IMR-90 (cell line): ENCODE measurements at regions not wholly inside any gene's neighbourhood (a gene's known extent, or its start where the extent isn't known, plus 50 kb on each side); places are given as distances from the start of the nearest gene placed in this dataset.

Experiments
- ATAC-seq: fragments of 200-7000 bp; cut with Tn5 transposase; 2 replicates; pipeline ENCODE4 v1.9.1; 2020; ENCODE audit warnings: low read depth, mild to moderate bottlenecking, moderate library complexity
- BruUV-seq: library from RNA; stranded (reverse); fragments of 400-500 nt; replicated peaks from 2 replicates; lab custom pipeline; 2021; lab: Mats Ljungman, UMichigan
- CTCF ChIA-PET: fragments of 300-600 bp; formaldehyde crosslinking; extraction: SDS; loops from one replicate; lab custom pipeline; 2021; ENCODE audit warnings: antibody characterized with exemption; lab: Yijun Ruan, JAX
- POLR2A ChIA-PET: fragments of 300-600 bp; sonication (Branson Sonifier 250); formaldehyde crosslinking; loops from one replicate; lab custom pipeline; 2022; ENCODE audit warnings: antibody characterized with exemption; ENCODE audit not compliant: unreplicated experiment; lab: Charles Lee
- DNase-seq: peaks from one replicate; pipeline ENCODE4 v3.0.0; 2013
- H2AFZ ChIP-seq: replicated peaks from 2 replicates; pipeline ENCODE3; 2013; ENCODE audit warnings: low read length, mild to moderate bottlenecking; ENCODE audit not compliant: poor library complexity
- H2AK5ac ChIP-seq: 2 replicates; pipeline ENCODE4 v1.6.1; 2013; ENCODE audit warnings: low read depth, low read length, inconsistent platforms
- H2AK9ac ChIP-seq: replicated peaks from 2 replicates; pipeline ENCODE3; 2013; ENCODE audit warnings: mild to moderate bottlenecking, low read depth, low read length, moderate library complexity; ENCODE audit not compliant: poor library complexity
- H2BK120ac ChIP-seq: 2 replicates; pipeline ENCODE4 v1.6.1; 2013; ENCODE audit warnings: low read depth, low read length, inconsistent platforms
- H2BK15ac ChIP-seq: 3 replicates; pipeline ENCODE4 v1.6.1; 2013; ENCODE audit warnings: low read depth, low read length, inconsistent platforms
- H2BK20ac ChIP-seq: 2 replicates; pipeline ENCODE4 v1.6.1; 2013; ENCODE audit warnings: low read depth, mild to moderate bottlenecking, inconsistent platforms, low read length, moderate library complexity
- H2BK5ac ChIP-seq: 2 replicates; pipeline ENCODE4 v1.6.1; 2013; ENCODE audit warnings: mild to moderate bottlenecking, low read depth, low read length, inconsistent platforms; ENCODE audit not compliant: poor library complexity, severe bottlenecking
- H3K14ac ChIP-seq: replicated peaks from 2 replicates; pipeline ENCODE4 v1.6.1; 2013; ENCODE audit warnings: low read depth, low read length, inconsistent platforms
- H3K18ac ChIP-seq: 2 replicates; pipeline ENCODE4 v1.6.1; 2013; ENCODE audit warnings: low read depth, low read length, control low read depth
- H3K23ac ChIP-seq: 2 replicates; pipeline ENCODE4 v1.6.1; 2013; ENCODE audit warnings: low read depth, low read length, inconsistent platforms
- H3K27ac ChIP-seq: 2 replicates; pipeline ENCODE4 v1.5.1; 2013; ENCODE audit warnings: mild to moderate bottlenecking, control low read depth, low read length; ENCODE audit not compliant: insufficient read depth
- H3K27me3 ChIP-seq: 2 replicates; pipeline ENCODE4 v1.6.1; 2013; ENCODE audit warnings: low read length; ENCODE audit not compliant: control insufficient read depth, insufficient read depth
- H3K36me3 ChIP-seq: 2 replicates; pipeline ENCODE4 v1.6.1; 2013; ENCODE audit warnings: low read length, mixed read lengths; ENCODE audit not compliant: control insufficient read depth, insufficient read depth
- H3K4ac ChIP-seq: 2 replicates; pipeline ENCODE4 v1.6.1; 2013; ENCODE audit warnings: low read depth, low read length, inconsistent platforms
- H3K4me1 ChIP-seq: 2 replicates; pipeline ENCODE4 v1.6.1; 2013; ENCODE audit warnings: low read length, mixed read lengths; ENCODE audit not compliant: control insufficient read depth, insufficient read depth
- H3K4me2 ChIP-seq: 2 replicates; pipeline ENCODE4 v1.6.1; 2013; ENCODE audit warnings: low read depth, mild to moderate bottlenecking, control low read depth, low read length, moderate library complexity
- H3K4me3 ChIP-seq: 2 replicates; pipeline ENCODE4 v1.5.1; 2013; ENCODE audit warnings: low read depth, mild to moderate bottlenecking, control low read depth, low read length, moderate library complexity; ENCODE audit not compliant: insufficient read depth
- H3K56ac ChIP-seq: 2 replicates; pipeline ENCODE4 v1.6.1; 2013; ENCODE audit warnings: low read length, inconsistent platforms; ENCODE audit not compliant: insufficient read depth; ENCODE audit errors: extremely low read depth
- H3K79me1 ChIP-seq, 2 experiments: 2 replicates each; pipeline ENCODE4 v1.6.1; 2013; ENCODE audit warnings: low read length in 2 of 2, inconsistent platforms in 1 of 2, low read depth in 1 of 2
- H3K9ac ChIP-seq: 2 replicates; pipeline ENCODE4 v1.6.1; 2013; ENCODE audit warnings: low read depth, low read length, control low read depth
- H3K9me1 ChIP-seq: 2 replicates; pipeline ENCODE4 v1.6.1; 2013; ENCODE audit warnings: low read length, inconsistent platforms; ENCODE audit not compliant: insufficient read depth
- H3K9me3 ChIP-seq: 2 replicates; pipeline ENCODE4 v1.6.1; 2013; ENCODE audit warnings: low read length; ENCODE audit not compliant: control insufficient read depth, insufficient read depth
- H4K20me1 ChIP-seq: 2 replicates; pipeline ENCODE4 v1.6.1; 2013; ENCODE audit warnings: low read length, inconsistent platforms; ENCODE audit not compliant: insufficient read depth
- H4K5ac ChIP-seq: 2 replicates; pipeline ENCODE4 v1.6.1; 2013; ENCODE audit warnings: mild to moderate bottlenecking, low read depth, low read length, control low read depth
- H4K8ac ChIP-seq, 2 experiments: 2 replicates each; pipeline ENCODE4 v1.6.1; 2013; ENCODE audit warnings: low read depth in 2 of 2, low read length in 2 of 2, control low read depth in 1 of 2, inconsistent platforms in 1 of 2
- H4K91ac ChIP-seq: 2 replicates; pipeline ENCODE4 v1.6.1; 2013; ENCODE audit warnings: low read depth, low read length, inconsistent platforms; ENCODE audit not compliant: insufficient read depth
- CTCF ChIP-seq: conservative IDR thresholded peaks from 2 replicates; pipeline ENCODE4 v1.5.1; 2012; ENCODE audit warnings: mild to moderate bottlenecking, low read depth, low read length, improper control_type of control experiment
- RAD21 ChIP-seq: IDR thresholded peaks from 2 replicates; pipeline ENCODE4 v1.6.1; 2012; ENCODE audit warnings: low read length, improper control_type of control experiment
- WGBS, 2 experiments: methylation state at CpG; one replicate each; pipeline versions ENCODE4 v1.1.5 to v1.1.7; 2013; ENCODE audit warnings: missing lambda C conversion rate in 2 of 2; ENCODE audit not compliant: insufficient read length in 1 of 2; ENCODE audit errors: extremely low coverage in 2 of 2; 5-methylcytosine and 5-hydroxymethylcytosine counted together
- dilution Hi-C: fragments of 300-500 bp; cut with HindIII; formaldehyde crosslinking; loops from one replicate; pipeline ENCODE4 v1.14.3; 2018; ENCODE audit warnings: low sequenced_read_pairs; ENCODE audit not compliant: unreplicated experiment
- in situ Hi-C: fragments of 300-500 bp; cut with MboI; formaldehyde crosslinking; loops from 3 replicates; pipeline ENCODE4 v1.14.3; 2019; ENCODE audit warnings: low sequenced_read_pairs, inconsistent platforms, mixed read lengths
- intact Hi-C: fragments of 100-400 bp; cut with micrococcal nuclease; formaldehyde crosslinking; loops from 2 replicates; pipeline ENCODE4 v1.10.0; 2022

- H2BK15ac ChIP-seq = no peak overlapping the region
- H4K5ac ChIP-seq = no peak overlapping the region
- H3K27ac ChIP-seq = no peak overlapping the region
- ChIA-PET POLR2A (no interaction called here), CTCF (no interaction called here)
- H3K4me2 ChIP-seq = no peak overlapping the region
- H3K4ac ChIP-seq = no peak overlapping the region
- H3K56ac ChIP-seq = no peak overlapping the region
- intact Hi-C loops = no loop called here
- no TSS peak for BruUV-seq
- H2AK9ac ChIP-seq = no peak overlapping the region
- H3K14ac ChIP-seq = no peak overlapping the region
- dilution Hi-C loops = no loop called here
- H4K91ac ChIP-seq = no peak overlapping the region
- no peaks in the 10 kb centered on the region for H3K36me3 ChIP-seq
- H2AK5ac ChIP-seq = no peak overlapping the region
- H3K9me1 ChIP-seq = no peaks in the 10 kb centered on the region
- no peak overlapping the region for H2AFZ ChIP-seq
- H3K27me3 ChIP-seq = no peaks in the 10 kb centered on the region
- DNase-seq = no peak
- no peaks in the 10 kb centered on the region for H3K4me1 ChIP-seq
- H3K9me3 ChIP-seq = peaks cover 28% of the 10 kb centered on the region
- no peak overlapping the region for H4K8ac ChIP-seq
- H4K20me1 ChIP-seq = no peaks in the 10 kb centered on the region
- no peak overlapping the region for H3K23ac ChIP-seq
- no peaks in the 10 kb centered on the region for H3K79me1 ChIP-seq
- no peak overlapping the region for H2BK5ac ChIP-seq
- H3K4me3 ChIP-seq = no peak overlapping the region
- no peak for TF ChIP-seq RAD21
- no peak for TF ChIP-seq CTCF
- H2BK120ac ChIP-seq = no peak overlapping the region
- H2BK20ac ChIP-seq = no peak overlapping the region
- ATAC-seq = no peak
- in situ Hi-C loops = no loop called here
- no CpG with 5 or more reads among the region's 4 CpGs for WGBS, 2 experiments
- H3K18ac ChIP-seq = no peak overlapping the region
- no peak overlapping the region for H3K9ac ChIP-seq
Observed at GRCh38 chr14:106315436-106315835, 789.1 kb downstream of the TMEM121 start.
